NCI-H1105 treated with DMSO at 0.1 percent for 48 hours (cell line): ENCODE measurements at regions not wholly inside any gene's neighbourhood (a gene's known extent, or its start where the extent isn't known, plus 50 kb on each side); places are given as distances from the start of the nearest gene placed in this dataset.
"Not testable (repeated sequence)": the region's sequence is repeated elsewhere in the genome, so short reads cannot be mapped to it uniquely, and the experiment has no call there.

Experiments used
- DNase-seq: peaks from one replicate; lab custom pipeline; 2025; lab: John Stamatoyannopoulos, UW

GRCh38 chr7:79625921-79626320 lies 172.5 kb upstream of the MAGI2 start:
- not testable (repeated sequence) for DNase-seq

GRCh38 chr7:79624336-79624735 lies 170.9 kb upstream of the MAGI2 start:
- no peak for DNase-seq

- peak; percentile 54 for DNase-seq
Observed at GRCh38 chr7:79622781-79623180, 169.3 kb upstream of the MAGI2 start.

DNA sequence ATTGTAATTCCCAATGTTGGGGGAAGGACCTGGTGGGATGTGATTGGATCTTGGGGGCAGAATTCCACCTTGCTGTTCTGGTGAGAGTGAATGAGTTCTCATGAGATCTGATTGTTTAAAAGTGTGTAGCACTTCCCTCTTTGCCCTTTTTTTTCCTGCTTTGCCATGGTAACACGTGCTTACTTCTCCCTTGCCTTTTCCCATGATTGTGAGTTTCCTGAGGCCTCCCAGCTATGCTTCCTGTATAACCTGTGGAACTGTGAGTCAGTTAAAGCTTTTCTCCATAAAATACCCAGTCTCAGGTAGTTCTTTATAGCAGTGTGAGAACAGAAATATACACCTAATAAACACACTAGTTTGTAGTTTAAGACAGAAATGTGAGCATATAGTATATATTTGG lies 166.8 kb upstream of the MAGI2 start:
- no peak for DNase-seq

DNA sequence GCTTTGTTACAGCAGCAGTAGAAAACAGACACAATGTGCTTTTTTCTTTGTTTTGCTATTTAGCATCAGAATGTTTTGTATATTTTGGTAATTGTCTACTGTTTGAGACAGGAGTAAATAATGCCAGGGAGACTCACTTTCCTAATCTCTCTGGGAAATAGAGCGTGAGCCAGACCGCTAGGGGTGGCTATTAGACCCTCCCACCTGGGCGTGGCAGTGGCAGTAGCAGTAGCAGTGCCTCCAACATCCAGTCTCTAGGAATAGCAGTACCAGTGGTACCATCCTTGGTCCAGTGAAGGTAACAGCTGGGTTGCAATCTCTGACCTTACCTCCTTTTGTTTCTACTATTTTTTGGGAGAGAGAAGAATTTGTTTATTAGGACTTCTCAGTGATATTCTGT lies 165.7 kb upstream of the MAGI2 start:
- DNase-seq, result no peak

GRCh38 chr7:79615871-79616640 lies 162.6 kb upstream of the MAGI2 start:
- DNase-seq, result no peak

- no peak for DNase-seq
Observed at GRCh38 chr7:79615466-79615865, 162.0 kb upstream of the MAGI2 start.

DNA sequence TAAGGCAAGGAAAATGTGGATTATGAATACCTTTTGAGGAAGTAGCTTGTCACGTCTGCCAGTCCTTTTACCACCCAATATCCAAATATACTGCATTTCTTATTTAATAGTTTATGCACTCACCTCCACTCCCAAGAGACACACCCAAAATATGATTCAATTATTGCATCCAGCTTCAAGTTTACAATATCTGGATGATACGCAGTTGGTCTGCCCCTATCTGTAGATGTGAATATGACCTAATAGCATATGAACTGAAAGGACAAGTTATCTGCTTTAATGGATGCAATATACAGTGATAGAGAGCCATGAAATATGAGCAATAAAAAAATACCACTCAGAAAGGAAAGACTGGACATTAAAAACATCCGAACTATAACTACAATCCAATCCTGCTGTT lies 159.4 kb upstream of the MAGI2 start:
- no peak for DNase-seq

DNA sequence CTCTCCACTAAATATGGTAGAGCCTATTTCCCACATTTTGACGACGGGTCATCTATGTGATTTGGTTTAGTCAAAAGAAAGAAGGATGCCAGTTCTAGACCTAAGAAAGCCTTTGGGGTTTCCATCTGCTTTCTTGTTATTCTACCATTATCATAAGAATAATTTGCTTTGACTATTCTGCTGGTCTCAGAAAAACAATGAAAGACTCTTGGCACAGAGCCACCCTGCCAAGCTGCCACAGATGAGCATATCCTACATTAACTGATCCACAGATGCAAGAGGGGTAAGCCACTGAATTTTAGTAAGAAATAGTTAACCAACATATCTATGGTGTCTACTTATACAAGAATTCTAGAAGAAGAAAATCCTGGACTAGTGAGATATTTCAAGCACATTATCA lies 158.6 kb upstream of the MAGI2 start:
- peak; percentile 62 for DNase-seq

- DNase-seq, result no peak
Observed at GRCh38 chr7:79610748-79611304, 157.4 kb upstream of the MAGI2 start.

GRCh38 chr7:79610313-79610712 lies 156.8 kb upstream of the MAGI2 start:
- no peak for DNase-seq

GRCh38 chr7:79608005-79608404 lies 154.5 kb upstream of the MAGI2 start:
- DNase-seq, result no peak

- DNase-seq, result no peak
Observed at GRCh38 chr7:79604841-79605240, 151.4 kb upstream of the MAGI2 start.

- peak; percentile 98 for DNase-seq
Observed at GRCh38 chr7:79598351-79598750, 144.9 kb upstream of the MAGI2 start.

GRCh38 chr7:79594671-79595070 lies 141.2 kb upstream of the MAGI2 start:
- DNase-seq, result not testable (repeated sequence)

- peak; percentile 81 for DNase-seq
Observed at GRCh38 chr7:79593866-79594301, 140.4 kb upstream of the MAGI2 start.

- no peak for DNase-seq
Observed at GRCh38 chr7:79590916-79591623, 137.6 kb upstream of the MAGI2 start.

- DNase-seq, result no peak
Observed at GRCh38 chr7:79590391-79590790, 136.9 kb upstream of the MAGI2 start.

DNA sequence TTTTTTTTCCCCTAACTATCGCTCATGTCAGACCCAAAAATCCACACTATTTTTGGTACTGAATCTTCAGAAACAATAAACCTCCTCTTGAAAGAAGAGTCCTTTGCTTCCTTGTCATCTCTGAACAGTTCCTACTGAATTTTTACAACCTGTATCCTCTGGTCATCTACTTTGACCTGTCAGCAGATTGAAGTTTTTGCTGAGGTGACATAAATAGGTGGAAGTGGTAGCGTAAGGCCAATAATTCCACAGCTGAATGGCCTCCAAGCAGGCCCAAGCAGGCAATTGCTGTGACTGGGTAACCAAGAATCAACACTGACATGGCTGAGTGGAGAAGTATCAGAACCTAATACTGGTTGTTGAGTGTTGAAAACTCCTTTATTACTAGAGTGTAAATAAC lies 117.4 kb upstream of the MAGI2 start:
- no peak for DNase-seq

GRCh38 chr7:79563821-79564522 lies 110.5 kb upstream of the MAGI2 start:
- DNase-seq, result no peak

- no peak for DNase-seq
Observed at GRCh38 chr7:79555571-79555970, 102.1 kb upstream of the MAGI2 start.

- no peak for DNase-seq
Observed at GRCh38 chr7:79553811-79554555, 100.5 kb upstream of the MAGI2 start.
